IMR-90 (cell line): ENCODE measurements at regions not wholly inside any gene's neighbourhood (a gene's known extent, or its start where the extent isn't known, plus 50 kb on each side); places are given as distances from the start of the nearest gene placed in this dataset.

ENCODE experiments used
- ATAC-seq: fragments of 200-7000 bp; cut with Tn5 transposase; 2 replicates; pipeline ENCODE4 v1.9.1; 2020; ENCODE audit warnings: low read depth, mild to moderate bottlenecking, moderate library complexity
- BruUV-seq: library from RNA; stranded (reverse); fragments of 400-500 nt; replicated peaks from 2 replicates; lab custom pipeline; 2021; lab: Mats Ljungman, UMichigan
- CTCF ChIA-PET: fragments of 300-600 bp; formaldehyde crosslinking; extraction: SDS; loops from one replicate; lab custom pipeline; 2021; ENCODE audit warnings: antibody characterized with exemption; lab: Yijun Ruan, JAX
- POLR2A ChIA-PET: fragments of 300-600 bp; sonication (Branson Sonifier 250); formaldehyde crosslinking; loops from one replicate; lab custom pipeline; 2022; ENCODE audit warnings: antibody characterized with exemption; ENCODE audit not compliant: unreplicated experiment; lab: Charles Lee
- DNase-seq: peaks from one replicate; pipeline ENCODE4 v3.0.0; 2013
- H2AFZ ChIP-seq: replicated peaks from 2 replicates; pipeline ENCODE3; 2013; ENCODE audit warnings: low read length, mild to moderate bottlenecking; ENCODE audit not compliant: poor library complexity
- H2AK5ac ChIP-seq: 2 replicates; pipeline ENCODE4 v1.6.1; 2013; ENCODE audit warnings: low read depth, low read length, inconsistent platforms
- H2AK9ac ChIP-seq: replicated peaks from 2 replicates; pipeline ENCODE3; 2013; ENCODE audit warnings: mild to moderate bottlenecking, low read depth, low read length, moderate library complexity; ENCODE audit not compliant: poor library complexity
- H2BK120ac ChIP-seq: 2 replicates; pipeline ENCODE4 v1.6.1; 2013; ENCODE audit warnings: low read depth, low read length, inconsistent platforms
- H2BK15ac ChIP-seq: 3 replicates; pipeline ENCODE4 v1.6.1; 2013; ENCODE audit warnings: low read depth, low read length, inconsistent platforms
- H2BK20ac ChIP-seq: 2 replicates; pipeline ENCODE4 v1.6.1; 2013; ENCODE audit warnings: low read depth, mild to moderate bottlenecking, inconsistent platforms, low read length, moderate library complexity
- H2BK5ac ChIP-seq: 2 replicates; pipeline ENCODE4 v1.6.1; 2013; ENCODE audit warnings: mild to moderate bottlenecking, low read depth, low read length, inconsistent platforms; ENCODE audit not compliant: poor library complexity, severe bottlenecking
- H3K14ac ChIP-seq: replicated peaks from 2 replicates; pipeline ENCODE4 v1.6.1; 2013; ENCODE audit warnings: low read depth, low read length, inconsistent platforms
- H3K18ac ChIP-seq: 2 replicates; pipeline ENCODE4 v1.6.1; 2013; ENCODE audit warnings: low read depth, low read length, control low read depth
- H3K23ac ChIP-seq: 2 replicates; pipeline ENCODE4 v1.6.1; 2013; ENCODE audit warnings: low read depth, low read length, inconsistent platforms
- H3K27ac ChIP-seq: 2 replicates; pipeline ENCODE4 v1.5.1; 2013; ENCODE audit warnings: mild to moderate bottlenecking, control low read depth, low read length; ENCODE audit not compliant: insufficient read depth
- H3K27me3 ChIP-seq: 2 replicates; pipeline ENCODE4 v1.6.1; 2013; ENCODE audit warnings: low read length; ENCODE audit not compliant: control insufficient read depth, insufficient read depth
- H3K36me3 ChIP-seq: 2 replicates; pipeline ENCODE4 v1.6.1; 2013; ENCODE audit warnings: low read length, mixed read lengths; ENCODE audit not compliant: control insufficient read depth, insufficient read depth
- H3K4ac ChIP-seq: 2 replicates; pipeline ENCODE4 v1.6.1; 2013; ENCODE audit warnings: low read depth, low read length, inconsistent platforms
- H3K4me1 ChIP-seq: 2 replicates; pipeline ENCODE4 v1.6.1; 2013; ENCODE audit warnings: low read length, mixed read lengths; ENCODE audit not compliant: control insufficient read depth, insufficient read depth
- H3K4me2 ChIP-seq: 2 replicates; pipeline ENCODE4 v1.6.1; 2013; ENCODE audit warnings: low read depth, mild to moderate bottlenecking, control low read depth, low read length, moderate library complexity
- H3K4me3 ChIP-seq: 2 replicates; pipeline ENCODE4 v1.5.1; 2013; ENCODE audit warnings: low read depth, mild to moderate bottlenecking, control low read depth, low read length, moderate library complexity; ENCODE audit not compliant: insufficient read depth
- H3K56ac ChIP-seq: 2 replicates; pipeline ENCODE4 v1.6.1; 2013; ENCODE audit warnings: low read length, inconsistent platforms; ENCODE audit not compliant: insufficient read depth; ENCODE audit errors: extremely low read depth
- H3K79me1 ChIP-seq, 2 experiments: 2 replicates each; pipeline ENCODE4 v1.6.1; 2013; ENCODE audit warnings: low read length in 2 of 2, inconsistent platforms in 1 of 2, low read depth in 1 of 2
- H3K9ac ChIP-seq: 2 replicates; pipeline ENCODE4 v1.6.1; 2013; ENCODE audit warnings: low read depth, low read length, control low read depth
- H3K9me1 ChIP-seq: 2 replicates; pipeline ENCODE4 v1.6.1; 2013; ENCODE audit warnings: low read length, inconsistent platforms; ENCODE audit not compliant: insufficient read depth
- H3K9me3 ChIP-seq: 2 replicates; pipeline ENCODE4 v1.6.1; 2013; ENCODE audit warnings: low read length; ENCODE audit not compliant: control insufficient read depth, insufficient read depth
- H4K20me1 ChIP-seq: 2 replicates; pipeline ENCODE4 v1.6.1; 2013; ENCODE audit warnings: low read length, inconsistent platforms; ENCODE audit not compliant: insufficient read depth
- H4K5ac ChIP-seq: 2 replicates; pipeline ENCODE4 v1.6.1; 2013; ENCODE audit warnings: mild to moderate bottlenecking, low read depth, low read length, control low read depth
- H4K8ac ChIP-seq, 2 experiments: 2 replicates each; pipeline ENCODE4 v1.6.1; 2013; ENCODE audit warnings: low read depth in 2 of 2, low read length in 2 of 2, control low read depth in 1 of 2, inconsistent platforms in 1 of 2
- H4K91ac ChIP-seq: 2 replicates; pipeline ENCODE4 v1.6.1; 2013; ENCODE audit warnings: low read depth, low read length, inconsistent platforms; ENCODE audit not compliant: insufficient read depth
- CTCF ChIP-seq: conservative IDR thresholded peaks from 2 replicates; pipeline ENCODE4 v1.5.1; 2012; ENCODE audit warnings: mild to moderate bottlenecking, low read depth, low read length, improper control_type of control experiment
- MAFK ChIP-seq: IDR thresholded peaks from 2 replicates; pipeline ENCODE4 v1.6.1; 2012; ENCODE audit warnings: low read depth, low read length, improper control_type of control experiment
- NFE2L2 ChIP-seq: fragments of 150-350 bp; IDR thresholded peaks from 2 replicates; pipeline ENCODE4 v1.6.1; 2016; ENCODE audit warnings: low read depth, mild to moderate bottlenecking, low read length
- RAD21 ChIP-seq: IDR thresholded peaks from 2 replicates; pipeline ENCODE4 v1.6.1; 2012; ENCODE audit warnings: low read length, improper control_type of control experiment
- USF2 ChIP-seq: fragments of 150-350 bp; IDR thresholded peaks from 2 replicates; pipeline ENCODE4 v1.6.1; 2017; ENCODE audit warnings: mild to moderate bottlenecking, antibody characterized with exemption, low read length, low read depth
- WGBS, 2 experiments: methylation state at CpG; one replicate each; pipeline versions ENCODE4 v1.1.5 to v1.1.7; 2013; ENCODE audit warnings: missing lambda C conversion rate in 2 of 2; ENCODE audit not compliant: insufficient read length in 1 of 2; ENCODE audit errors: extremely low coverage in 2 of 2; 5-methylcytosine and 5-hydroxymethylcytosine counted together
- dilution Hi-C: fragments of 300-500 bp; cut with HindIII; formaldehyde crosslinking; loops from one replicate; pipeline ENCODE4 v1.14.3; 2018; ENCODE audit warnings: low sequenced_read_pairs; ENCODE audit not compliant: unreplicated experiment
- in situ Hi-C: fragments of 300-500 bp; cut with MboI; formaldehyde crosslinking; loops from 3 replicates; pipeline ENCODE4 v1.14.3; 2019; ENCODE audit warnings: low sequenced_read_pairs, inconsistent platforms, mixed read lengths
- intact Hi-C: fragments of 100-400 bp; cut with micrococcal nuclease; formaldehyde crosslinking; loops from 2 replicates; pipeline ENCODE4 v1.10.0; 2022

GRCh38 chr6:76835293-76835692 lies 628.0 kb downstream of the HTR1B start:
- Histone ChIP-seq H3K56ac (no peak overlapping the region), H3K23ac (no peak overlapping the region), H3K4me2 (no peak overlapping the region), H4K20me1 (no peaks in the 10 kb centered on the region), H2AFZ (no peak overlapping the region), H2BK120ac (no peak overlapping the region), H2AK9ac (no peak overlapping the region), H3K27ac (no peak overlapping the region), H4K5ac (no peak overlapping the region), H3K79me1 (no peaks in the 10 kb centered on the region), H3K4me3 (no peak overlapping the region), H2BK5ac (no peak overlapping the region), H3K4me1 (no peaks in the 10 kb centered on the region), H4K8ac (no peak overlapping the region), H4K91ac (no peak overlapping the region), H3K14ac (no peak overlapping the region), H3K9ac (no peak overlapping the region), H3K18ac (no peak overlapping the region), H3K9me3 (no peaks in the 10 kb centered on the region), H3K9me1 (no peaks in the 10 kb centered on the region), H3K36me3 (no peaks in the 10 kb centered on the region), H2BK20ac (no peak overlapping the region), H3K4ac (no peak overlapping the region), H3K27me3 (no peaks in the 10 kb centered on the region), H2AK5ac (no peak overlapping the region), H2BK15ac (no peak overlapping the region)
- ChIA-PET CTCF (no interaction called here), POLR2A (no interaction called here)
- dilution Hi-C loops (no loop called here), intact Hi-C loops (no loop called here), in situ Hi-C loops (no loop called here)
- TF ChIP-seq MAFK (no peak), USF2 (no peak), CTCF (no peak), NFE2L2 (no peak), RAD21 (no peak)
- BruUV-seq, result no TSS peak
- DNase-seq (no peak), ATAC-seq (no peak)
- no CpG with 5 or more reads among the region's 1 CpG for WGBS, 2 experiments
